ENCODE measurements at regions not wholly inside any gene's neighbourhood (a gene's known extent, or its start where the extent isn't known, plus 50 kb on each side); places are given as distances from the start of the nearest gene placed in this dataset.
"Not testable (repeated sequence)": the region's sequence is repeated elsewhere in the genome, so short reads cannot be mapped to it uniquely, and the experiment has no call there.

DNA sequence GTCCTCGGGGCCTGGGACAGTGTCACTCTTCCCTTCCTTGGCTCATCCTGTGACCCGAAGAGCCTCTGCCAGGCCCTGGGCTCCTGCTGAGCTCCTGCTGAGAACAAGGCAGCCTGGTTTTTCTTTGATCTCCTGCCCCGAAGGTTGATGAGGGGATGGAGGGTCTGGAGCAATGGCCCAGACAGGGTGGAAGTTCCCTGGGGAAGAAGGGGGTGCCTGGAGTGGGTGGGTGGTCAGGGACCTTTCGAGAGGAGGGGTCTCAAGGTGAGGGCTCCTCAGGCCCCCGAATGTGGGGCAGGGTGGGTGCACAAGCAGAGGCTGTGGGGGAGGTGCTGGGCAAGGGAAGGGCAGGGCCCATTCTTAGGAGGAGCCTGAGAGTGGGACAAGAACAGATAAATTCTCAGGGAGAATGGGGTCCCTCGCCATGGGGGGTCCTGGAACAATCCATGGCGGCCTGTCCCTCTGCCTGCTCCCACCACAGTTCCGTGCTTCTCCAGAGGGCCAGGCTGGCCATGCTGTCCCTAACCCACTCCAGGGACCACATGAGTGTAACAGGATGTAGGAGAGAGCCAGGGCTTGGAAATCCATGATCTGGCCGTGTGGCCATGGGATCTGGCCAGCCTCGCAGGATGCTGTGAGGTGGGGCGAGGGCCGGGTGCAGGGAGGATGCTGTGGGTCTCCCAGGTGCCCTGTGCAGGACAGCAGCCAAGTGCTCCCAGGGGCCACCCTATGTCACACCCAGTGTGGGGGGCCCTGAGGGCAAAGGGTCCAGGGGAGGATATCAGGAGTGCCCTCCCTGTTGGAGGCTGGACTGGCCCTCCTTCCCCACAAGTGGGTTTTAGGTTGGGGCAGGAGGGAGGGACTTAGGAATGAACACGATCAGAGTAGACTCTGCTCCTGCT, 128.5 kb upstream of the LPCAT1 start:
- no peak for DNase-seq

DNA sequence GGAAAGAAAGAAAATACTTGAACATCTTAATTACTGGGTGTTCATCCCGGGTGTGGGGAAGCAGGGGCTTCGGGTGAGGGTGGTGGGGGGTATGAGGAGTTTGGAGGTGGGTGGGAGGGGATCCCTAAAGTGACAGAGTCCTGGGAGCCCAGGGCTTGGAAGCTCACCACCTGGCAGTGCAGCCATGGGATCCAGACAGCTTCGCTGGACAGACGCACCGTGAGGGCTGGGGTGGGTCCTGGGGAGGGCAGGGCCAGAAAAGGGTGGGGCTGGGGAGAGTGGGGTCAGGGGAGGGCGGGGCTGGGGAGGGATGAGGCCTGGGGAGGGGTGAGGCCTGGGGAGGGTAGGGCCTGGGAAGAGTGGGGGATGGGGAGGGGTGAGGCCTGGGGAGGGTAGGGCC, 127.5 kb upstream of the LPCAT1 start:
- DNase-seq, result no peak

- DNase-seq, result no peak
Measured at GRCh38 chr5:1649554-1649953, 125.8 kb upstream of the LPCAT1 start.

DNA sequence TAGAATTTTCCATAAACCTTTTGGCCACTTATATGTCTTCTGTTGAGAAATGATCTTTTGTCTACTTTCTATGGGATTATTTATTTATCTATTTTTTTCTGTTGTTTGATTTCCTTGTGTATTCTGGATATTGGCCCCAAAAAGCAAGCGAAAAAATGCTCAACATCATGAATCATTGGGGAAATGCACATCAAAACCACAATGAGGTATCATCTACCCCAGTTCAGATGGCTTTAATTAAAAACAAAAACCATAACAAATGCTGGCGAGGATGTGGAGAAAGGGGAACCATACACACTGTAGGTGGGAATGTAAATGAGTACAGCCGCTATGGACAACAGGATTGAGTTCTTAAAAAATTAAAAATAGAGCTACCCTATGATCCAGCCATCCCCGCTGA, 125.0 kb upstream of the LPCAT1 start:
- DNase-seq, result no peak

- no peak for DNase-seq
Measured at GRCh38 chr5:1647580-1647979, 123.8 kb upstream of the LPCAT1 start.

DNA sequence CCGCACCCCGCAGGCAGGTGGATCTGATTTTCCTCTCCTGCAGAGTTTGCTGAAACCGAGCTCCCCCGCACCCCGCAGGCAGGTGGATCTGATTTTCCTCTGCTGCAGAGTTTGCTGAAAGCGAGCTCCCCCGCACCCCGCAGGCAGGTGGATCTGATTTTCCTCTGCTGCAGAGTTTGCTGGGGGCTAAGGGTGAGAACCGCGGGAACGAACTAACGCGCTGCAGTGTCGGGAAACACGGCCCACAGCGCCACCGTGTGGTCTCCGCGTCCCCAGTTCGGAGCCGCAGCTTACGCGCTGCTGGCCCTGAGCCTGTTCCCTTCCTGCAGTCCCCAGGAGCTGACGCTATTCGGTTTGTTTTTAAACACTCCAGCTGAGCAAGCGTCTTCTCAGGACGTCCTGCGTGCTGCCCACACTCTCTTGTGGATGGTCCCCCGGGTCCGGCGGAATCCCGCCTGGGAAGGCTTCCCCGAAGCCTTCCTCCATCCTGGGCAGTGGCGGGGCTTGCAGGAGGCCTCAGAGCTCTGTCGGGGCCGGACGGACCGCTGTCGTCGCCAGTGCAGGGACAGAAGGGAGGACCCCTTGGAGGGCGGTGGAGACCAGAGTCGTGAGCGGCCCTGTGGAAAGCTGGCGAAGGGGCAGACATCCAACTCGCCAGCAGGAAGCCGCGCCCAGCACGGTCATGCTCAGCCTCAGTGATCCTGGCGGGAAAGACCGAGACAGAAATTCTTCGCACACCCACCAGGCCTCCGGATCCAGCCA, 121.2 kb upstream of the LPCAT1 start:
- peak; percentile 37 to 74 for DNase-seq

- DNase-seq, result not testable (repeated sequence)
Measured at GRCh38 chr5:1644393-1644809, 120.6 kb upstream of the LPCAT1 start.

- DNase-seq, result peak in 1 of 2 donors; percentile 4
Measured at GRCh38 chr5:1643651-1644392, 120.1 kb upstream of the LPCAT1 start.

- DNase-seq, result no peak
Measured at GRCh38 chr5:1642621-1643061, 118.9 kb upstream of the LPCAT1 start.

- DNase-seq, result no peak
Measured at GRCh38 chr5:1642221-1642620, 118.5 kb upstream of the LPCAT1 start.

- DNase-seq, result peak; percentile 76 to 77
Measured at GRCh38 chr5:1641560-1642166, 117.9 kb upstream of the LPCAT1 start.

- no peak for DNase-seq
Measured at GRCh38 chr5:1641041-1641440, 117.3 kb upstream of the LPCAT1 start.

DNA sequence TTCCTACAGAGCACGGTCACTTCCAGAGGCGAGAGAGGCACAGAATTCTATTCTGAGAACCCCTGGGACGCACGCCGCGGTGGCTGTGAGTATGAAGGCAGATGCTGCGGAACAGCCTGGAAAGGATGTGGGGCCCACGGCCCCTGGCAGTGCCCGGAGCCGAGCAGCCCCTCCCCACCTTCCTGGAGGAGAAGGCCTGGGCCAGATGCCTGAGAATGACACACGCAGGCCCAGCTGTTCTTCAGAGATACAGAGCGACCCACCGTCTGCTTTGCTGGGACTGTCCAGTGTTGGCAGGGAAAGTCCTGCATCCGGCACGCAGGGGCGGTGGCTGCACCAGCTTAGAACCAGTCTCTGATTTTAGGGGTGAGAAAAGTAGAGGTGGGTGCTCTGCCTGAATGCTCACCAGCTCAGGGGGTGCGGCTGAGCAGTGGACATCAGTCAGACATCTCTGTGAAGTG, 116.7 kb upstream of the LPCAT1 start:
- DNase-seq, result no peak

GRCh38 chr5:1639757-1640156, 116.0 kb upstream of the LPCAT1 start:
- no peak for DNase-seq

GRCh38 chr5:1638658-1639400, 115.1 kb upstream of the LPCAT1 start:
- DNase-seq, result no peak

DNA sequence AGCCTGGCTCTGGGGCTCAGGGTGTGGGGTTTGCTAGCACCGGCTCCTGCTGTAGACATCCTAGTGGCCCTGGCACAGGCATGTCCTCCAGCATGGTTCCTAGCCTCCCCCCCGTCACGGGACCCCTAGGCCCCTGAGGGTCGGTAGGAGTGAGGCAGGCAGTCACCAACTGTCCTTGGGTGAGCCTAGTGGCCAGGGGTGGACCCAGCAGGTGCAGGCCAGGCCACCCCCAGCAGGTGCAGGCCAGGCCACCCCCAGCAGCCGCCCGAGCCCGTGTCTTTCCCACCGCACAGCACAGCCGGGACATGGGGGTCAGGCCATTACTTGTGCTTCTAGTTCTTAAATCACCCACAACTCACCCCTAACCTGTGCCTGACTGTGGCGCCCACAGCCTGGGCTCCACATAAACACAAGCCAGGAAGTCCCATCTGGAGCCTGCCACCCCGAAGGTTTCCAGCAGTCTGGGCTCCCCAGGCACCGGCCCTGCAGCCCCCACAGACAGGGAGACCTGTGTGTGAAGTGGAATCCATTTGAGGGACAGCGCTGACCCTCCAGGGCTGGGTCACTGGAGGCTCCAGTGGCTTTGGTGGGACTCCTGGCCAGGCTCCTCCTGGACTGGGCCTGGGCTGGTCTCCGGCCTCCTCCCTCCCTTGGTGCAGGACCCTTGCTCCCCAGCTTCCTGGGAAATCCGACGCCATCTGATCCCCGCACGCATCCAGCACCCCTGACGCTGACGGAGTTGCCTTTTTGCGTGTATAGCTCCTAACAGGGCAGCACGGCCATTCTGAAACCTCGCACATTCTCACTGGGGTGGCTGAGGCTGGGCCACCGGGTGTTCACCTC, 114.1 kb upstream of the LPCAT1 start:
- no peak for DNase-seq

DNA sequence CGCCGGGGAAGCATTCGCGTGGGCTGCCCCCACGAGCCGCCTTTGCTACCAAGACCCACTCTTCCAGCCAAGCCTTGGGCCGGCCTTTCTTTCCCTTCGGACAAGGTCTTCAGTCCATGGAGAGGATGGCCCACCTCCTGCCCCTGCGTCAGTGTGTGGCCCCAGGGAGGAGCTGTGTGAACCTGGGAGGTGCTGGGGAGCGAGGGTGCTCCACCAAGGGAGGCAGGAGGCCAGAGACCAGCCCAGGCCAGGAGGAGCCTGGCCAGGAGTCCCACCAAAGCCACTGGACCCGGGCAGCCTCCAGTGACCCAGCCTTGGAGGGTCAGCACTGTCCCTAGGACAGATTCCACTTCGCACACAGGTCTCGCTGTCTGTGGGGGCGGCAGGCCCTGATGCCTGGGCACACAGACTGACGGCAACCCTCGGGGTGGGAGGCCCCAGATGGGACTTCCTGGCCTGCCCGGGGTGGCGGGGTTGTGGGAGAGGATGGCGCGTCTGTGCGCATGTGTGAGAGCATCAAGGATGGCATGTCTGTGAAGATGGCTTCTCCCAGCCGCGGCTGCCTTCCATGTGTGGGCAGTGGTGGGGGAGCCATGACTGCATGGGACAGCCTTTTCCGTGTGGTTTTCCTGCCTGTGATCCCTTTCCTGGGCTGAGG, 113.3 kb upstream of the LPCAT1 start:
- DNase-seq, result no peak

GRCh38 chr5:1636208-1636770, 112.5 kb upstream of the LPCAT1 start:
- not testable (repeated sequence) for DNase-seq

DNA sequence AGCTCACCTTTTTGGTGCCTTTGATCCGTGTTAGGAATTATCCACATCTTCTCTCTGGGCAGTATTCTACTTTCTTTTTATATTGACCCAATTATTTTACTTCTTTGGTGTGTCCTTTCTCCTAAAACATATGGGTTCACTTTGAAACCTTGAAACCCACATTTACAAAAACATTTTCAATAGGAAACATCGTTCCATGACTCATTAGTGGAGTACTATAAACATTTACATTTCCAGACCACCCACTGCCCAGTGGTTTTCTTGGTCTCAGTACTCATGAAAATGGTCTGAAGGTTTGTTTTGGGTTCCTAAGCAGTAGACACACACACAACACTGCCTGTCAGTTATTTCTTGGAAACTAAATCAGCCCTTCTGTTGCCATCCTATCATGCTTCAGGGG, 111.7 kb upstream of the LPCAT1 start:
- DNase-seq, result not testable (repeated sequence)

DNA sequence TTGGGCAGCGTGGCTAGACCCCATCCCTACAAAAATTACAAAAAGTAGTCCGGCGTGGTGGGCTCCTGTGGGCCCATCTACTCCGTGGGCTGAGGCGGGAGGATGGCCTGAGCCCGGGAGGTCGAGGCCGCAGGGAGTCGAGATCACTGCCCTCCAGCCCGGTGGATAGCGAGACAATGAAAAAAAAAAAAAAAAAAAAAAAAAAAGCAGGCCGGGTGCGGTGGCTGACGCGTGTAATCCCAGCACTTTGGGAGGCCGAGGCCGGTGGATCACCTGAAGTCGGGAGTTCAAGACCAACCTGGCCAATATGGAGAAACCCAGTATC, 110.5 kb upstream of the LPCAT1 start:
- no peak for DNase-seq
